Mesenchymal stem cell (in vitro differentiated cells and primary cell): ENCODE measurements at regions not wholly inside any gene's neighbourhood (a gene's known extent, or its start where the extent isn't known, plus 50 kb on each side); places are given as distances from the start of the nearest gene placed in this dataset.
"Not testable (repeated sequence)": the region's sequence is repeated elsewhere in the genome, so short reads cannot be mapped to it uniquely, and the experiment has no call there.

Source experiments
- DNase-seq: peaks from one replicate; pipeline ENCODE4 v3.0.0-alpha.2; 2013
- H2AFZ ChIP-seq: one replicate; pipeline ENCODE4 v1.6.1; 2013; ENCODE audit warnings: low read depth, mild to moderate bottlenecking, control low read depth, inconsistent platforms, low read length, moderate library complexity
- H2AK5ac ChIP-seq: 2 replicates; pipeline ENCODE4 v1.6.1; 2013; ENCODE audit warnings: low read length, moderate library complexity, mild to moderate bottlenecking, inconsistent platforms; ENCODE audit not compliant: severe bottlenecking
- H2BK120ac ChIP-seq: one replicate; pipeline ENCODE4 v1.6.1; 2013; ENCODE audit warnings: low read depth, mild to moderate bottlenecking, inconsistent platforms, low read length, moderate library complexity
- H2BK12ac ChIP-seq, 2 experiments: one replicate each; pipeline ENCODE4 v1.6.1; 2013; ENCODE audit warnings: inconsistent platforms in 2 of 2, low read length in 2 of 2, mild to moderate bottlenecking in 2 of 2, moderate library complexity in 2 of 2, control low read depth in 1 of 2
- H2BK15ac ChIP-seq: one replicate; pipeline ENCODE4 v1.6.1; 2013; ENCODE audit warnings: mild to moderate bottlenecking, low read depth, inconsistent platforms; ENCODE audit not compliant: poor library complexity, severe bottlenecking
- H2BK5ac ChIP-seq: 2 replicates; pipeline ENCODE4 v1.6.1; 2013; ENCODE audit warnings: low read depth, mild to moderate bottlenecking, low read length, control low read depth, inconsistent platforms; ENCODE audit not compliant: poor library complexity, severe bottlenecking
- H3K14ac ChIP-seq, 2 experiments: one replicate each; pipeline ENCODE4 v1.6.1; 2013; ENCODE audit warnings: inconsistent platforms in 2 of 2, low read length in 2 of 2, control low read depth in 1 of 2, mild to moderate bottlenecking in 1 of 2, moderate library complexity in 1 of 2
- H3K18ac ChIP-seq, 2 experiments: one replicate each; pipeline ENCODE4 v1.6.1; 2013; ENCODE audit warnings: inconsistent platforms in 2 of 2, low read length in 2 of 2, control low read depth in 1 of 2, low read depth in 1 of 2, mild to moderate bottlenecking in 1 of 2
- H3K23ac ChIP-seq, 2 experiments: one replicate each; pipeline ENCODE4 v1.6.1; 2013; ENCODE audit warnings: inconsistent platforms in 2 of 2, low read length in 2 of 2, mild to moderate bottlenecking in 2 of 2, moderate library complexity in 2 of 2, control low read depth in 1 of 2
- H3K27ac ChIP-seq: 2 replicates; pipeline ENCODE4 v1.5.1; 2013; ENCODE audit warnings: mild to moderate bottlenecking, moderate library complexity, low read length, control low read depth, inconsistent platforms; ENCODE audit not compliant: poor library complexity, severe bottlenecking
- H3K27me3 ChIP-seq, 2 experiments: 2 replicates each; pipeline versions ENCODE4 v1.6.1 to v1.7.0; 2013; ENCODE audit warnings: low read length in 2 of 2, mild to moderate bottlenecking in 2 of 2, moderate library complexity in 2 of 2, control low read depth in 1 of 2, inconsistent platforms in 1 of 2; ENCODE audit not compliant: control insufficient read depth in 1 of 2, insufficient read depth in 1 of 2
- H3K36me3 ChIP-seq, 2 experiments: 2 replicates each; pipeline versions ENCODE4 v1.6.1 to v1.7.0; 2013; ENCODE audit warnings: low read length in 2 of 2, control low read depth in 1 of 2, inconsistent platforms in 1 of 2, low read depth in 1 of 2, mild to moderate bottlenecking in 1 of 2; ENCODE audit not compliant: insufficient read depth in 2 of 2, control insufficient read depth in 1 of 2
- H3K4ac ChIP-seq, 2 experiments: one replicate each; pipeline ENCODE4 v1.6.1; 2013; ENCODE audit warnings: inconsistent platforms in 2 of 2, low read length in 2 of 2, mild to moderate bottlenecking in 2 of 2, moderate library complexity in 2 of 2, control low read depth in 1 of 2, low read depth in 1 of 2
- H3K4me1 ChIP-seq: 2 replicates; pipeline ENCODE4 v1.6.1; 2013; ENCODE audit warnings: low read depth, low read length, control low read depth; ENCODE audit not compliant: control insufficient read depth, insufficient read depth
- H3K4me2 ChIP-seq: 2 replicates; pipeline ENCODE4 v1.6.1; 2013; ENCODE audit warnings: low read length, mild to moderate bottlenecking, inconsistent platforms; ENCODE audit not compliant: poor library complexity, severe bottlenecking
- H3K4me3 ChIP-seq, 2 experiments: 2 replicates each; pipeline versions ENCODE4 v1.5.1 to v1.7.0; 2013; ENCODE audit warnings: low read length in 2 of 2, mild to moderate bottlenecking in 2 of 2, control low read depth in 1 of 2, low read depth in 1 of 2; ENCODE audit not compliant: insufficient read depth in 1 of 2
- H3K79me1 ChIP-seq: replicated peaks from 2 replicates; pipeline ENCODE4 v1.6.1; 2013; ENCODE audit warnings: mild to moderate bottlenecking, control low read depth, low read length, inconsistent platforms; ENCODE audit not compliant: poor library complexity, severe bottlenecking
- H3K9ac ChIP-seq: 2 replicates; pipeline ENCODE4 v1.7.0; 2013; ENCODE audit warnings: mild to moderate bottlenecking, low read length, moderate library complexity
- H3K9me3 ChIP-seq: 2 replicates; pipeline ENCODE4 v1.7.0; 2013; ENCODE audit warnings: mild to moderate bottlenecking, low read length; ENCODE audit not compliant: control insufficient read depth
- H4K8ac ChIP-seq: one replicate; pipeline ENCODE4 v1.6.1; 2013; ENCODE audit warnings: inconsistent platforms, mild to moderate bottlenecking, low read length, moderate library complexity
- H4K91ac ChIP-seq: one replicate; pipeline ENCODE4 v1.6.1; 2013; ENCODE audit warnings: mild to moderate bottlenecking, low read length, inconsistent platforms
- WGBS: methylation state at CpG from one replicate; pipeline ENCODE4 v1.1.7; 2013; ENCODE audit warnings: mixed read lengths; 5-methylcytosine and 5-hydroxymethylcytosine counted together

DNA sequence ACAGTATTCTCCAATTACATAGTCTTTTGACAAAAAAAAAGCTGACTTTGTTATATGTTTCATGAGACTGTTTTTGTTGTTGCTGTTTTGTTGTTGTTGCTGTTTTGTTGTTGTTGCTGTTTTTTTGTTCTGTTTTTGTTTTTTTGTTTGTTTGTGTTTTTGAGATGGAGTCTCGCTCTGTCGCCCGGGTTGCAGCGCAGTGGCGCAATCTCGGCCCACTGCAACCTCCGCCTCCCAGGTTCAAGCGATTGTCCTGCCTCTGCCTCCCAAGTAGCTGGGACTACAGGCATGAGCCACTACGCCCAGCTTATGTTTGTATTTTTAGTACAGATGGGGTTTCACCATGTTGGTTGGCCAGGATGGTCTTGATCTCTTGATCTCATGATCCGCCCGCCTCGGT is 182.8 kb upstream of the NOL4 start:
- not testable (repeated sequence) for H3K27me3 ChIP-seq, H2AK5ac ChIP-seq, H4K91ac ChIP-seq, H3K79me1 ChIP-seq, H2BK15ac ChIP-seq, H3K4ac ChIP-seq, H3K4me3 ChIP-seq, H2AFZ ChIP-seq, H2BK120ac ChIP-seq, H3K4me1 ChIP-seq, H2BK5ac ChIP-seq, H2BK12ac ChIP-seq, H3K18ac ChIP-seq, H3K36me3 ChIP-seq, H3K9ac ChIP-seq, DNase-seq, H4K8ac ChIP-seq, H3K27ac ChIP-seq, H3K9me3 ChIP-seq, H3K23ac ChIP-seq, H3K4me2 ChIP-seq, H3K14ac ChIP-seq
- 95% methylated on average over 12 of the region's 12 CpGs for WGBS

DNA sequence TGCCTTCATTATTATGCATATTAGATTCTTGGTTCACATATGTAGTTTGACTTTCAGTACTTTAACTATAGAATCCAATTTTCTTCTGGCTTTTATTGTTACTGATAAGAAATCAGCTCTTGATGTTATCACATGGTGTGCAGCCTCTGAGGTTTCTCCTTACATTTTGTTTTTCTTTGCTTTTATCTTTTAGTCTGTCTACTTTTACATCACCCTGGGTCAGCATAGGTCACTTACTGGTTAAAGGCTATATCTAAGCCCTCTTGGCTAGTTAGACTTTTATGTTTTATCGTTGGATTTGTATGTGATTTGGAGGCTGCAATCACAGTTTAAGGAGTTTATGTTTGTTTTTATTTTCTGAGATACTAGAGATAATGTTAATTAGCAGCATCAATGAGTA is 187.2 kb upstream of the NOL4 start:
- no peak for DNase-seq
- H2BK120ac ChIP-seq, result no peak overlapping the region

DNA sequence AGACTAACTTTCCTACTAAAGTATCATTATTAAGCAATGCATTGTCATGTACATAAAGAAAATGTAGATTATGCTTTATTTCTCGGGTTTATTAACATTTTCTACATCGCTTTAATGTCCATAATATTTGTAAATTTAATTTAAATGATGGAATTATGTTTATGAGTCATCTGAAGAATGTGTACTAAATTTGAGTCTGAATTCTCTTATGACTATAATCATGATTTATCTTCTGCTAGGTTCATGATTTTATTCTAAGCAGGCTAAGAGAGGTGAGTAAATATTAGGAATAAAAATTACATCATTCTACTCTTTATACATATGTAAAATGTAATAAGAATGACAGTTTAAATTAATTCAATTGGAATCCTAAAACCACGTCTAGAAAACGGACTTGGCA is 206.3 kb upstream of the NOL4 start:
- H2AFZ ChIP-seq, result no peak overlapping the region
- H3K9me3 ChIP-seq, result peaks cover 9% of the 10 kb centered on the region
- no peaks in the 10 kb centered on the region for H3K27me3 ChIP-seq
- WGBS, result 97% methylated on average over 2 of the region's 4 CpGs
- no peak overlapping the region for H3K23ac ChIP-seq
- H2BK120ac ChIP-seq, result no peak overlapping the region
- no peak overlapping the region for H2BK5ac ChIP-seq
- H3K36me3 ChIP-seq, result no peaks in the 10 kb centered on the region
- H3K4ac ChIP-seq, result no peak overlapping the region
- no peak overlapping the region for H4K91ac ChIP-seq
- no peak overlapping the region for H2BK12ac ChIP-seq
- no peak overlapping the region for H3K4me2 ChIP-seq
- H2AK5ac ChIP-seq, result no peak overlapping the region
- no peak overlapping the region for H3K9ac ChIP-seq
- no peak for DNase-seq
- no peak overlapping the region for H2BK15ac ChIP-seq
- no peaks in the 10 kb centered on the region for H3K79me1 ChIP-seq
- H3K4me3 ChIP-seq, result no peak overlapping the region
- no peak overlapping the region for H3K18ac ChIP-seq
- H4K8ac ChIP-seq, result no peak overlapping the region
- H3K27ac ChIP-seq, result no peak overlapping the region
- no peaks in the 10 kb centered on the region for H3K4me1 ChIP-seq
- no peak overlapping the region for H3K14ac ChIP-seq

More for the DNA sequence above, 187.2 kb upstream of the NOL4 start:
- Histone ChIP-seq H3K23ac (no peak overlapping the region), H3K4me2 (no peak overlapping the region), H3K4me1 (no peaks in the 10 kb centered on the region), H3K9ac (no peak overlapping the region), H2BK12ac (no peak overlapping the region), H2BK15ac (no peak overlapping the region), H3K36me3 (no peaks in the 10 kb centered on the region), H2BK5ac (no peak overlapping the region), H3K79me1 (no peaks in the 10 kb centered on the region), H3K14ac (no peak overlapping the region), H2AFZ (no peak overlapping the region), H3K9me3 (no peaks in the 10 kb centered on the region), H2AK5ac (no peak overlapping the region), H3K27me3 (no peaks in the 10 kb centered on the region), H3K18ac (no peak overlapping the region), H4K91ac (no peak overlapping the region), H4K8ac (no peak overlapping the region), H3K27ac (no peak overlapping the region), H3K4me3 (no peak overlapping the region), H3K4ac (no peak overlapping the region)
- WGBS, result 100% methylated on average over 1 of the region's 1 CpG

DNA sequence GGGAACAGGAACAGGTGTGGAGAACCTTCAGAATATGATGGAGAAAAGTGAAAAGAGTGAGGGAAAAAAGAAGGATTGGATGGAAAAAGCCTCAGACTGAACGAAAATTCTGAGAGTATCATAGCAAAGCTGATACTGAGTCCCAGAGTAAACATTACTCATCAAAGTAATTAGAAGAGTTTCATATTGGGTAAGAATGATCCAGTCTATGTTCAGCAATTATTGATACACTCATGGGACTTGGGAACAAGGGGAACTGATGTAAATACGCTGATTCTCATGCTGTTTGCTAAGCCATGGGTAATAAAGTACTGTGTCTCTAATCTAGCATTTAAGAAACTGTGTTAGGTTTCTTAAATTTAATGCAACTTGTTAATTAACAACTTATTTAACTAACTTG is 219.9 kb upstream of the NOL4 start:
- H3K23ac ChIP-seq, result no peak overlapping the region
- no peak overlapping the region for H3K4ac ChIP-seq
- H2AFZ ChIP-seq, result no peak overlapping the region
- H3K79me1 ChIP-seq, result no peaks in the 10 kb centered on the region
- no peak overlapping the region for H2AK5ac ChIP-seq
- H3K4me1 ChIP-seq, result no peaks in the 10 kb centered on the region
- no peaks in the 10 kb centered on the region for H3K36me3 ChIP-seq
- no peak overlapping the region for H3K14ac ChIP-seq
- H3K4me3 ChIP-seq, result no peak overlapping the region
- H3K9ac ChIP-seq, result no peak overlapping the region
- no peak for DNase-seq
- 91% methylated on average over 1 of the region's 2 CpGs for WGBS
- H3K4me2 ChIP-seq, result no peak overlapping the region
- H4K8ac ChIP-seq, result no peak overlapping the region
- peaks cover 28% of the 10 kb centered on the region for H3K9me3 ChIP-seq
- H3K18ac ChIP-seq, result no peak overlapping the region
- H2BK5ac ChIP-seq, result no peak overlapping the region
- no peaks in the 10 kb centered on the region for H3K27me3 ChIP-seq
- H4K91ac ChIP-seq, result no peak overlapping the region
- no peak overlapping the region for H3K27ac ChIP-seq
- no peak overlapping the region for H2BK120ac ChIP-seq
- H2BK12ac ChIP-seq, result no peak overlapping the region
- H2BK15ac ChIP-seq, result no peak overlapping the region
